H1 (cell line): ENCODE measurements at regions not wholly inside any gene's neighbourhood (a gene's known extent, or its start where the extent isn't known, plus 50 kb on each side); places are given as distances from the start of the nearest gene placed in this dataset.

Source experiments
- CTCF ChIA-PET: fragments of 300-600 bp; sonication (Branson Sonifier 250); formaldehyde crosslinking; loops from one replicate; lab custom pipeline; 2021; ENCODE audit not compliant: partially characterized antibody; lab: Charles Lee
- POLR2A ChIA-PET: fragments of 300-600 bp; sonication (Branson Sonifier 250); formaldehyde crosslinking; loops from one replicate; lab custom pipeline; 2021; ENCODE audit warnings: inconsistent platforms; ENCODE audit not compliant: partially characterized antibody; lab: Charles Lee
- DNase-seq, 2 experiments: peaks; one replicate each; pipeline versions ENCODE4 v3.0.0 to v3.0.0-alpha.2; 2010 to 2022; ENCODE audit warnings: low spot score in 2 of 2, low read depth in 1 of 2, mixed read lengths in 1 of 2
- FAIRE-seq: peaks from 2 replicates; lab custom pipeline; 2011; peaks lifted over from hg19 to GRCh38; lab: Jason Lieb, UNC
- H2AFZ ChIP-seq: 2 replicates; pipeline ENCODE4 v1.8.1; 2012; ENCODE audit warnings: low read length, inconsistent platforms
- H2AK5ac ChIP-seq: 2 replicates; pipeline ENCODE4 v1.6.1; 2013; ENCODE audit warnings: low read depth, low read length
- H2BK120ac ChIP-seq: replicated peaks from 2 replicates; pipeline ENCODE3; 2013; ENCODE audit warnings: low read depth, low read length, inconsistent platforms
- H2BK12ac ChIP-seq: 2 replicates; pipeline ENCODE4 v1.6.1; 2013; ENCODE audit warnings: low read depth, low read length
- H2BK15ac ChIP-seq: 2 replicates; pipeline ENCODE4 v1.6.1; 2013; ENCODE audit warnings: low read length
- H2BK20ac ChIP-seq: 2 replicates; pipeline ENCODE4 v1.6.1; 2013; ENCODE audit warnings: low read length
- H2BK5ac ChIP-seq: 2 replicates; pipeline ENCODE4 v1.6.1; 2013; ENCODE audit warnings: low read depth, low read length
- H3K14ac ChIP-seq: 2 replicates; pipeline ENCODE4 v1.6.1; 2013; ENCODE audit warnings: inconsistent platforms; ENCODE audit not compliant: insufficient read length
- H3K18ac ChIP-seq: 2 replicates; pipeline ENCODE4 v1.6.1; 2013; ENCODE audit warnings: low read length; ENCODE audit errors: extremely low read depth
- H3K23ac ChIP-seq: 2 replicates; pipeline ENCODE4 v1.6.1; 2013; ENCODE audit warnings: inconsistent platforms; ENCODE audit not compliant: insufficient read length
- H3K23me2 ChIP-seq: 2 replicates; pipeline ENCODE4 v1.6.1; 2013; ENCODE audit warnings: low read depth, low read length
- H3K27ac ChIP-seq: 2 replicates; pipeline ENCODE4 v1.6.1; 2011; ENCODE audit warnings: low read depth, low read length, inconsistent platforms
- H3K27me3 ChIP-seq, 4 experiments: replicated peaks in 1 of 4; 1 replicate in 1 of 4; 2 replicates in 3 of 4; pipeline versions ENCODE4 v1.6.1 to v1.8.1; 2011 to 2013; ENCODE audit warnings: low read length in 3 of 4, mild to moderate bottlenecking in 3 of 4, inconsistent platforms in 2 of 4, mixed read lengths in 2 of 4, moderate library complexity in 1 of 4; ENCODE audit not compliant: control insufficient read depth in 3 of 4, insufficient read depth in 3 of 4; ENCODE audit errors: extremely low read depth in 1 of 4
- H3K36me3 ChIP-seq, 4 experiments: 2 replicates each; pipeline versions ENCODE4 v1.6.1 to v1.8.1; 2011 to 2013; ENCODE audit warnings: mild to moderate bottlenecking in 4 of 4, low read length in 3 of 4, moderate library complexity in 2 of 4, control low read depth in 1 of 4, inconsistent platforms in 1 of 4; ENCODE audit not compliant: insufficient read depth in 4 of 4, control insufficient read depth in 2 of 4
- H3K4ac ChIP-seq: replicated peaks from 2 replicates; pipeline ENCODE3; 2013; ENCODE audit warnings: low read length, low read depth, mixed read lengths, inconsistent platforms; ENCODE audit not compliant: insufficient read length
- H3K4me1 ChIP-seq, 4 experiments: replicated peaks in 1 of 4; 1 replicate in 1 of 4; 2 replicates in 3 of 4; pipeline versions ENCODE4 v1.6.1 to v1.8.1; 2011 to 2013; ENCODE audit warnings: low read length in 3 of 4, inconsistent platforms in 2 of 4, mixed read lengths in 1 of 4; ENCODE audit not compliant: insufficient read depth in 4 of 4, control insufficient read depth in 3 of 4
- H3K4me2 ChIP-seq, 2 experiments: 2 replicates each; pipeline versions ENCODE4 v1.6.1 to v1.8.1; 2011 to 2013; ENCODE audit warnings: low read depth in 2 of 2, low read length in 2 of 2, control low read depth in 1 of 2, inconsistent platforms in 1 of 2, mild to moderate bottlenecking in 1 of 2; ENCODE audit not compliant: insufficient read depth in 1 of 2
- H3K4me3 ChIP-seq, 4 experiments: fragments of 200-600, 300-600 bp in 1 of 4; sonication (generic), shearing (Covaris generic), sonication (Bioruptor Twin) in 1 of 4; 2 replicates each; pipeline versions ENCODE4 v1.5.1 to v1.8.1; 2011 to 2016; ENCODE audit warnings: low read length in 4 of 4, low read depth in 3 of 4, control low read depth in 2 of 4, inconsistent platforms in 2 of 4, mild to moderate bottlenecking in 2 of 4, mixed read lengths in 1 of 4, moderate library complexity in 1 of 4; ENCODE audit not compliant: insufficient read depth in 2 of 4; ENCODE audit errors: extremely low read depth in 1 of 4
- H3K56ac ChIP-seq: replicated peaks from 2 replicates; pipeline ENCODE3; 2013; ENCODE audit warnings: low read depth, mild to moderate bottlenecking, mixed read lengths, low read length, inconsistent platforms; ENCODE audit not compliant: insufficient read length
- H3K79me1 ChIP-seq: 2 replicates; pipeline ENCODE4 v1.6.1; 2013; ENCODE audit warnings: low read depth, low read length, control low read depth
- H3K79me2 ChIP-seq, 2 experiments: 2 replicates each; pipeline versions ENCODE4 v1.6.1 to v1.8.1; 2012 to 2013; ENCODE audit warnings: low read length in 2 of 2, mild to moderate bottlenecking in 2 of 2, inconsistent platforms in 1 of 2; ENCODE audit not compliant: insufficient read depth in 2 of 2, control insufficient read depth in 1 of 2
- H3K9ac ChIP-seq, 4 experiments: replicated peaks in 1 of 4; 1 replicate in 1 of 4; 2 replicates in 3 of 4; pipeline versions ENCODE4 v1.6.1 to v1.8.1; 2011 to 2013; ENCODE audit warnings: low read depth in 3 of 4, low read length in 3 of 4, control low read depth in 2 of 4, mild to moderate bottlenecking in 2 of 4, moderate library complexity in 2 of 4, inconsistent platforms in 1 of 4; ENCODE audit errors: extremely low read depth in 1 of 4
- H3K9me3 ChIP-seq, 2 experiments: 2 replicates each; pipeline versions ENCODE4 v1.6.1 to v1.8.1; 2012 to 2013; ENCODE audit warnings: mild to moderate bottlenecking in 2 of 2, moderate library complexity in 2 of 2, control low read depth in 1 of 2, inconsistent platforms in 1 of 2, low read depth in 1 of 2, low read length in 1 of 2, mixed read lengths in 1 of 2; ENCODE audit not compliant: insufficient read depth in 2 of 2
- H4K20me1 ChIP-seq, 2 experiments: replicated peaks in 1 of 2; 2 replicates each; pipeline versions ENCODE3 to v1.8.1; 2011 to 2013; ENCODE audit warnings: inconsistent platforms in 2 of 2, low read length in 2 of 2, mild to moderate bottlenecking in 1 of 2; ENCODE audit not compliant: insufficient read depth in 2 of 2, control insufficient read depth in 1 of 2
- H4K5ac ChIP-seq: 2 replicates; pipeline ENCODE4 v1.6.1; 2013; ENCODE audit warnings: low read length, low read depth, mixed read lengths, inconsistent platforms; ENCODE audit not compliant: insufficient read length
- H4K8ac ChIP-seq: 2 replicates; pipeline ENCODE4 v1.8.0; 2013; ENCODE audit warnings: mild to moderate bottlenecking, moderate library complexity, low read length, inconsistent platforms; ENCODE audit not compliant: insufficient read depth; ENCODE audit errors: extremely low read depth
- H4K91ac ChIP-seq: replicated peaks from 2 replicates; pipeline ENCODE3; 2013; ENCODE audit warnings: low read length, mixed read lengths, inconsistent platforms; ENCODE audit not compliant: insufficient read length
- BACH1 ChIP-seq: IDR thresholded peaks from 2 replicates; pipeline ENCODE4 v1.6.1; 2012; ENCODE audit warnings: low read length, improper control_type of control experiment
- CHD1 ChIP-seq: IDR thresholded peaks from 2 replicates; pipeline ENCODE4 v1.6.1; 2012; ENCODE audit warnings: low read depth, low read length, improper control_type of control experiment
- POU5F1 ChIP-seq: IDR thresholded peaks from 2 replicates; pipeline ENCODE4 v1.6.1; 2011; ENCODE audit warnings: low read depth, mild to moderate bottlenecking, low read length, moderate library complexity
- RBBP5 ChIP-seq: IDR thresholded peaks from 2 replicates; pipeline ENCODE4 v1.7.1; 2012; ENCODE audit warnings: low read depth, mild to moderate bottlenecking, inconsistent platforms, low read length, moderate library complexity, borderline replicate concordance
- SIN3A ChIP-seq, 2 experiments: IDR thresholded peaks in 1 of 2; conservative IDR thresholded peaks in 1 of 2; 2 replicates each; pipeline ENCODE4 v1.6.1; 2011 to 2012; ENCODE audit warnings: low read length in 2 of 2, improper control_type of control experiment in 1 of 2, low read depth in 1 of 2, mild to moderate bottlenecking in 1 of 2
- SRF ChIP-seq: IDR thresholded peaks from 2 replicates; pipeline ENCODE4 v1.6.1; 2011; ENCODE audit warnings: mild to moderate bottlenecking, low read depth, low read length, moderate library complexity
- SUZ12 ChIP-seq: fragments of 200-600 bp; sonication (generic); IDR thresholded peaks from 2 replicates; pipeline ENCODE4 v1.6.1; 2012; ENCODE audit warnings: mild to moderate bottlenecking, inconsistent platforms, low read length, moderate library complexity, mixed read lengths
- YY1 ChIP-seq: IDR thresholded peaks from 2 replicates; pipeline ENCODE4 v1.6.1; 2011; ENCODE audit warnings: low read depth, mild to moderate bottlenecking, low read length
- WGBS, 2 experiments: shearing (Covaris generic) in 1 of 2; methylation state at CpG; one replicate each; pipeline versions ENCODE4 v1.1.6 to v1.1.7; 2013 to 2015; ENCODE audit warnings: low lambda C conversion rate in 2 of 2, mixed read lengths in 2 of 2, inconsistent platforms in 1 of 2, low coverage in 1 of 2, missing lambda C conversion rate in 1 of 2; ENCODE audit not compliant: insufficient replicate concordance in 2 of 2, insufficient coverage in 1 of 2, insufficient read length in 1 of 2; ENCODE audit errors: extremely low coverage in 1 of 2, missing lambda C conversion rate in 1 of 2; 5-methylcytosine and 5-hydroxymethylcytosine counted together
- TF ChIP-seq, protein P1 (sequence below): IDR thresholded peaks from 2 replicates; pipeline ENCODE4 v1.6.1; 2011; ENCODE audit warnings: low read length, improper control_type of control experiment

- Histone ChIP-seq H3K56ac (no peak overlapping the region), H3K9me3 (no peaks in the 10 kb centered on the region), H2BK120ac (no peak overlapping the region), H4K20me1 (no peaks in the 10 kb centered on the region), H3K4me3 (no peak overlapping the region), H3K79me1 (no peaks in the 10 kb centered on the region), H4K8ac (no peak overlapping the region), H3K4ac (no peak overlapping the region), H2BK5ac (no peak overlapping the region), H3K23ac (no peak overlapping the region), H3K18ac (no peak overlapping the region), H4K5ac (no peak overlapping the region), H4K91ac (no peak overlapping the region), H2BK15ac (no peak overlapping the region), H3K9ac (no peak overlapping the region), H3K79me2 (no peaks in the 10 kb centered on the region), H3K4me1 (no peaks in the 10 kb centered on the region), H3K27ac (no peak overlapping the region), H3K14ac (no peak overlapping the region), H3K27me3 (no peaks in the 10 kb centered on the region), H3K36me3 (no peaks in the 10 kb centered on the region), H2AFZ (no peak overlapping the region), H2BK12ac (no peak overlapping the region), H3K4me2 (no peak overlapping the region), H3K23me2 (no peaks in the 10 kb centered on the region), H2BK20ac (no peak overlapping the region), H2AK5ac (no peak overlapping the region)
- TF ChIP-seq SIN3A (conservative IDR thresholded peaks at IDR 0.05 in 1 of 2, IDR thresholded peaks at IDR 0.05 in 1 of 2; ENCODE audit: low read depth in 1 of 2, low read length in 2 of 2) = no peak
- TF ChIP-seq BACH1 = no peak
- TF ChIP-seq CHD1 = no peak
- TF ChIP-seq YY1 = no peak
- TF ChIP-seq POU5F1 = no peak
- no peak for TF ChIP-seq SUZ12
- TF ChIP-seq RBBP5 = no peak
- TF ChIP-seq, protein P1, sequence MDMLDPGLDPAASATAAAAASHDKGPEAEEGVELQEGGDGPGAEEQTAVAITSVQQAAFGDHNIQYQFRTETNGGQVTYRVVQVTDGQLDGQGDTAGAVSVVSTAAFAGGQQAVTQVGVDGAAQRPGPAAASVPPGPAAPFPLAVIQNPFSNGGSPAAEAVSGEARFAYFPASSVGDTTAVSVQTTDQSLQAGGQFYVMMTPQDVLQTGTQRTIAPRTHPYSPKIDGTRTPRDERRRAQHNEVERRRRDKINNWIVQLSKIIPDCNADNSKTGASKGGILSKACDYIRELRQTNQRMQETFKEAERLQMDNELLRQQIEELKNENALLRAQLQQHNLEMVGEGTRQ = no peak
- no peak for TF ChIP-seq SRF
- FAIRE-seq (no peak), DNase-seq (no peak)
- WGBS, 2 experiments = 93% methylated on average over 4 of the region's 4 CpGs; no CpG with 5 or more reads in 1 of the 2 experiments
- POLR2A ChIA-PET = no interaction called here
- CTCF ChIA-PET = interaction anchor here (0.7 to 1.0 kb wide), 2 partner anchors 26 to 232 kb away, joined by 3 to 4 read pairs; no protein-coding TSS in a partner anchor
Observed at GRCh38 chr9:107390778-107391177, 98.8 kb downstream of the KLF4 start.
